HG03342 (cell line): ENCODE measurements at regions not wholly inside any gene's neighbourhood (a gene's known extent, or its start where the extent isn't known, plus 50 kb on each side); places are given as distances from the start of the nearest gene placed in this dataset.

Source experiments
- ATAC-seq: cut with Tn5 transposase; IDR thresholded peaks from one replicate; pipeline ENCODE4 v1.9.1; 2021; ENCODE audit warnings: mild to moderate bottlenecking, moderate library complexity; ENCODE audit not compliant: unreplicated experiment

DNA sequence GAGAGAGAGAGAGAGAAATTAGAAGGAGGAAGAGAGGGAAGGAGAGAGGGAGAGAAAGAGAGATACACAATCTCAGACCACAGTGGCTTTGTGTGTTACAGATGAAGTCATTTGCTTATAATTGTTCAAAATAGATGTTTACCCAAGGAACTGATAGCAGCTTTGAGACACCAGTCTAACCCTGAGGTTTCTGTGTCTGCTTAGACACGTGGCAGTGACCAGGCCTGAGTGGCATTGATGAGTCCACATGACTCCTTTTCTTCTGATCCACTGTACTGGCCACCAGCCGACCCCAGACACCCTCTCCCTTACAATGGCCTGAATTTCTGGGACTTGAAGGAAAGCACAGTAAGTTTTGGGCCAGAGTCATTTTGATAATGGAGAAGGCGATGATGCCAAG is 104.9 kb downstream of the DUSP10 start:
- ATAC-seq = no peak

DNA sequence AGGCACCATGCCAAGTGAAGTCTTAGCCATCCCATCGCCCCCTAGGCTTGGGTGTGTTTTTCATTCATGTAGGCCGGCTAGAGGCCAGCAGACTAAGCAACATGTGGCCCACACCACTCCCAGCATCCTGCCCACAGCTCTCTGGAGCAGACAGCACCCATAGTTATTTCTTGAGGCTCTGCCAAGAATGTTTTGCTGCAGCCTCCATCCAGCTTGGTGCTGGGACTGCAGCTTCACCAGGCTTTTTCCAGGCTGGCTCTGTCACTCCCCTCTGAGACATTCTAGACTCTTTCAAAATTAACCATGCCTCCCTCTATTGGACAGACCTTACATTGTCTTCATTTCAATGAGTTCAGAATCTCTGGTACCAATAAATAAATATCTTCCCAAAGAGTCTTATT is 104.2 kb downstream of the DUSP10 start:
- no peak for ATAC-seq

DNA sequence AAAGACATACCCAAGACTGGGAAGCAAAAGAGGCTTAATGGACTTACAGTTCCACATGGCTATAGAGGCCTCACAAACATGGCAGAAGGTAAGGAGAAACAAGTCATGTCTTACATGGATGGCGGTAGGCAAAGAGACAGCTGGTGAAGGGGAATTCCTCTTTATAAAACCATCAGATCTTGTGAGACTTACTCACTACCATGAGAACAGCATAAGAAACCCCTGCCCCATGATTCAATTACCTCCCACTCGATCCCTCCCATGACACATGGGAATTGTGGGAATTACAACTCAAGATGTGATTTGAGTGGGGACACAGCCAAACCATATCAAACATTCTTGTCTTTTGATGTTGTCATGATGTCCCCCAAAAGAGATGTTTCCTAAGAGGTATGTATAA is 103.3 kb downstream of the DUSP10 start:
- no peak for ATAC-seq

GRCh38 chr1:221641811-221642210 is 100.1 kb downstream of the DUSP10 start:
- no peak for ATAC-seq

DNA sequence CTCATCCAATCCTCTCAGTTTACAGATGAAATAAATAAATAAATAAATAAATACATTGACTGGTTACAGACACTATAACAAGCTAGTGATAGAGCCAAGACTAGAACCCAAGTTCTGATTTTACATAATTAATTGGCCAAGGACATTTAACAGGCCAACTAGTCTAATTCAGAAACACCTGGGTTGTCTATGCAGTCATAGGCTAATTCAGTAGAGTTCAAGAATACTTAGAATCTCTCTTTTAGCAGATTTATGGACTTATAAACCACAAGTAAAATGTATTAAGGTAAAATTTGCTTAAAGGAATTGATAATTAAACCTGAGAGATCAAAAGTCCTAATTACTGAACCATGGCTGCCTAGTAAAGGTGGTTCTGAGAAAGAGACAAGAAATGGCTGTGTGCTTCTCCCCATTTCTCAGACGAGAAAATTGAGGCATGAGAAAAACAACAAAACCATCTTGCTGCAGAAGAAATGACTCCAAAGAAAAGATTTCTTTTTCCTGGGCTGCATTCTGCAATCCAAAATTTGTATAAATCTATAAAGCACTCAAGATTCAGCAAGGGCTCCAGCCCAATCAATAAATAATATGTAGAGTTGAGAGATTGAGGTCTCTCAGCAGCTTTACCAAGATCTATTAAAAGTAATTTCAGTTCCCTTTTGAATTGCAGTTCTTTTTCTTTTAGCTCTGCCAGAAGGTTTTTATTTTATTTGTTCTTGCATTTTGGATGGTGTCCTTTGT is 98.3 kb downstream of the DUSP10 start:
- peak; percentile 48 for ATAC-seq

DNA sequence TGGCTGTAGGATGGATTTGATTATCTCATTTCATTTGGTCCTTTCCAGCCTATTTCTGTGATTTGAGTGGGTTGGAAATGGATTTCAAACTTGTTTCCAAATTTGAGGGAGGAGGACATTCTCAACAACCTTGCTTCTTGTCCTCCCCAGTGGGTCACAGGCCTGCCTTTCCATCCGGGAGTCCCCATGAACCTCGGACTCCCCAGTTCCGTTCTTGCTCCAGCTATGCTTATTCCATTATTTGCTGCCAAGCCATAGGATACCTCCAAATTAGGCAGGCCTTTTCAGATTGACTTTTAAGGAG is 97.8 kb downstream of the DUSP10 start:
- peak; percentile 26 for ATAC-seq

- no peak for ATAC-seq
These were observed 97.1 kb downstream of the DUSP10 start for GRCh38 chr1:221644663-221645258.

GRCh38 chr1:221648201-221648600 is 93.7 kb downstream of the DUSP10 start:
- ATAC-seq = no peak
